GM23338 (cell line): ENCODE measurements at regions not wholly inside any gene's neighbourhood (a gene's known extent, or its start where the extent isn't known, plus 50 kb on each side); places are given as distances from the start of the nearest gene placed in this dataset.

Source experiments
- ATAC-seq: fragments of 200-7000 bp; cut with Tn5 transposase; 3 replicates; pipeline ENCODE4 v1.9.1; 2020
- DNase-seq: peaks from one replicate; pipeline ENCODE4 v3.0.0-alpha.2; 2015; ENCODE audit warnings: low spot score
- H2AFZ ChIP-seq: fragments of 200-600 bp; sonication (generic); 2 replicates; pipeline ENCODE4 v1.8.0; 2016; ENCODE audit warnings: antibody characterized with exemption, mild to moderate bottlenecking, moderate library complexity
- H3F3A ChIP-seq: fragments of 200-600 bp; sonication (generic); replicated peaks from 2 replicates; pipeline ENCODE4 v1.8.0; 2017; ENCODE audit warnings: antibody characterized with exemption, mixed run types, low read depth
- H3K27ac ChIP-seq: fragments of 200-600 bp; sonication (generic); 2 replicates; pipeline ENCODE4 v1.6.1; 2016; ENCODE audit warnings: low read depth
- H3K27me3 ChIP-seq: fragments of 200-600 bp; sonication (generic); 2 replicates; pipeline ENCODE4 v1.8.0; 2016; ENCODE audit warnings: mild to moderate bottlenecking, mixed run types, moderate library complexity; ENCODE audit not compliant: insufficient read depth
- H3K36me3 ChIP-seq: fragments of 200-600 bp; sonication (generic); 2 replicates; pipeline ENCODE4 v1.8.0; 2016; ENCODE audit warnings: mild to moderate bottlenecking; ENCODE audit not compliant: insufficient read depth
- H3K4me1 ChIP-seq: fragments of 200-600 bp; sonication (generic); 2 replicates; pipeline ENCODE4 v1.8.0; 2016; ENCODE audit warnings: mild to moderate bottlenecking, moderate library complexity; ENCODE audit not compliant: insufficient read depth
- H3K4me2 ChIP-seq: fragments of 200-600 bp; sonication (generic); 2 replicates; pipeline ENCODE4 v1.7.1; 2017; ENCODE audit warnings: mixed run types
- H3K4me3 ChIP-seq: fragments of 200-600 bp; sonication (generic); 2 replicates; pipeline ENCODE4 v1.6.1; 2016; ENCODE audit warnings: mixed run types
- H3K79me2 ChIP-seq: fragments of 200-600 bp; sonication (generic); replicated peaks from 2 replicates; pipeline ENCODE4 v1.8.0; 2017; ENCODE audit warnings: mild to moderate bottlenecking; ENCODE audit not compliant: insufficient read depth
- H3K9me2 ChIP-seq: fragments of 200-600 bp; sonication (generic); 2 replicates; pipeline ENCODE4 v1.8.0; 2017; ENCODE audit not compliant: insufficient read depth
- H4K20me1 ChIP-seq: fragments of 200-600 bp; sonication (generic); replicated peaks from 2 replicates; pipeline ENCODE4 v1.8.0; 2017; ENCODE audit warnings: mild to moderate bottlenecking; ENCODE audit not compliant: insufficient read depth
- H3K27ac Mint-ChIP-seq: 2 replicates; pipeline ENCODE4 v1.8.0; 2020; ENCODE audit warnings: inconsistent platforms, mild to moderate bottlenecking, moderate library complexity, mixed read lengths
- H3K27me3 Mint-ChIP-seq: 3 replicates; pipeline ENCODE4 v1.8.0; 2022; ENCODE audit warnings: low read depth, mild to moderate bottlenecking, moderate library complexity, mixed read lengths, inconsistent platforms; ENCODE audit not compliant: insufficient read depth, poor library complexity
- H3K36me3 Mint-ChIP-seq: 3 replicates; pipeline ENCODE4 v1.8.0; 2021; ENCODE audit warnings: low read depth, mild to moderate bottlenecking, inconsistent platforms, moderate library complexity, mixed read lengths
- H3K4me1 Mint-ChIP-seq: 3 replicates; pipeline ENCODE4 v1.8.0; 2020; ENCODE audit warnings: mild to moderate bottlenecking, inconsistent platforms, mixed read lengths
- H3K4me3 Mint-ChIP-seq: 3 replicates; pipeline ENCODE4 v1.8.0; 2021; ENCODE audit warnings: moderate library complexity, mild to moderate bottlenecking, inconsistent platforms, mixed read lengths
- H3K9me3 Mint-ChIP-seq: 3 replicates; pipeline ENCODE4 v1.8.0; 2020; ENCODE audit warnings: moderate library complexity, mild to moderate bottlenecking, inconsistent platforms, mixed read lengths
- CREB1 ChIP-seq: fragments of 250-450 bp; sonication (Bioruptor Pico); IDR thresholded peaks from 2 replicates; pipeline ENCODE4 v1.5.0; 2020; ENCODE audit warnings: low read depth, mild to moderate bottlenecking, moderate library complexity
- CTCF ChIP-seq, 2 experiments: fragments of 200-600 bp in 1 of 2; sonication (generic) in 1 of 2; conservative IDR thresholded peaks; 2 replicates each; pipeline versions ENCODE4 v1.5.1 to v1.6.1; 2016 to 2017; ENCODE audit warnings: antibody characterized with exemption in 2 of 2, low read depth in 2 of 2, mild to moderate bottlenecking in 2 of 2, moderate library complexity in 1 of 2
- ETS1 ChIP-seq: IDR thresholded peaks from 2 replicates; pipeline ENCODE4 v1.6.1; 2016; ENCODE audit warnings: antibody characterized with exemption
- EZH2 ChIP-seq: fragments of 200-600 bp; sonication (generic); IDR thresholded peaks from one replicate; pipeline ENCODE4 v1.8.0; 2017; ENCODE audit warnings: antibody characterized with exemption, mild to moderate bottlenecking, low read depth; ENCODE audit not compliant: unreplicated experiment
- NANOG ChIP-seq: IDR thresholded peaks from 2 replicates; pipeline ENCODE4 v1.6.1; 2016; ENCODE audit warnings: antibody characterized with exemption, borderline replicate concordance
- POLR2AphosphoS5 ChIP-seq: IDR thresholded peaks from 2 replicates; pipeline ENCODE4 v1.6.1; 2016; ENCODE audit warnings: antibody characterized with exemption, low read depth
- REST ChIP-seq: IDR thresholded peaks from one replicate; pipeline ENCODE4 v1.6.1; 2018; ENCODE audit warnings: antibody characterized with exemption; ENCODE audit not compliant: unreplicated experiment
- STAT1 ChIP-seq: IDR thresholded peaks from one replicate; pipeline ENCODE4 v1.6.1; 2016; ENCODE audit warnings: antibody characterized with exemption; ENCODE audit not compliant: unreplicated experiment
- ZNF331 ChIP-seq: fragments of 250-450 bp; sonication (Bioruptor Pico); IDR thresholded peaks from 2 replicates; pipeline ENCODE4 v1.5.0; 2020; ENCODE audit warnings: low read depth, mild to moderate bottlenecking, moderate library complexity

- H3K27ac ChIP-seq, result no peak overlapping the region
- no peaks in the 10 kb centered on the region for H3K27me3 Mint-ChIP-seq
- H3K9me3 Mint-ChIP-seq, result no peaks in the 10 kb centered on the region
- H3K9me2 ChIP-seq, result peaks cover 12% of the 10 kb centered on the region; the same call in 1 of the 2 replicates
- no peak overlapping the region for H2AFZ ChIP-seq
- H3K4me1 Mint-ChIP-seq, result peaks cover 3% of the 10 kb centered on the region; the same call in 1 of the 3 replicates
- H3K4me2 ChIP-seq, result no peak overlapping the region
- H3K4me1 ChIP-seq, result no peaks in the 10 kb centered on the region
- no peaks in the 10 kb centered on the region for H3K27me3 ChIP-seq
- no peak overlapping the region for H3K4me3 ChIP-seq
- H3K79me2 ChIP-seq, result no peaks in the 10 kb centered on the region
- TF ChIP-seq EZH2, result no peak
- no peak for TF ChIP-seq CREB1 (CRISPR knock-in tag)
- H3K36me3 Mint-ChIP-seq, result no peaks in the 10 kb centered on the region
- ATAC-seq, result no peak
- no peaks in the 10 kb centered on the region for H3K36me3 ChIP-seq
- no peak overlapping the region for H3K4me3 Mint-ChIP-seq
- H3F3A ChIP-seq, result no peaks in the 10 kb centered on the region
- no peaks in the 10 kb centered on the region for H4K20me1 ChIP-seq
- no peak for DNase-seq
- no peak overlapping the region for H3K27ac Mint-ChIP-seq
Observed at GRCh38 chr2:37556256-37556655, 115.2 kb downstream of the CDC42EP3 start.

GRCh38 chr2:37558623-37559022, 112.8 kb downstream of the CDC42EP3 start:
- DNase-seq (no peak), ATAC-seq (no peak)
- Histone ChIP-seq H3K9me2 (peaks cover 6% of the 10 kb centered on the region; the same call in 1 of the 2 replicates), H4K20me1 (no peaks in the 10 kb centered on the region), H3K4me3 (no peak overlapping the region), H3K79me2 (no peaks in the 10 kb centered on the region), H3K4me1 (no peaks in the 10 kb centered on the region), H3K27ac (no peak overlapping the region), H3K4me2 (no peak overlapping the region), H3F3A (no peaks in the 10 kb centered on the region), H3K36me3 (no peaks in the 10 kb centered on the region), H3K27me3 (no peaks in the 10 kb centered on the region), H2AFZ (no peak overlapping the region)
- Mint-ChIP-seq H3K36me3 (no peaks in the 10 kb centered on the region), H3K4me1 (peaks cover 6% of the 10 kb centered on the region; the same call in 2 of the 3 replicates), H3K27ac (no peak overlapping the region), H3K27me3 (peaks cover 2% of the 10 kb centered on the region), H3K9me3 (no peaks in the 10 kb centered on the region), H3K4me3 (no peak overlapping the region)
- TF ChIP-seq CREB1 (CRISPR knock-in tag), result no peak
- no peak for TF ChIP-seq ETS1
- no peak for TF ChIP-seq NANOG
- TF ChIP-seq ZNF331 (CRISPR knock-in tag), result no peak
- no peak for TF ChIP-seq REST
- no peak for TF ChIP-seq STAT1
- TF ChIP-seq CTCF (conservative IDR thresholded peaks at IDR 0.05; ENCODE audit: low read depth in 2 of 2), result no peak
- TF ChIP-seq POLR2AphosphoS5, result no peak
